ENCODE measurements at regions not wholly inside any gene's neighbourhood (a gene's known extent, or its start where the extent isn't known, plus 50 kb on each side); places are given as distances from the start of the nearest gene placed in this dataset.

GRCh38 chr6:15997586-15998388, 131.1 kb upstream of the MYLIP start:
- no peak overlapping the region for H3K4me3 ChIP-seq (ENCODE audit: low read depth, low read length)
- DNase-seq (ENCODE audit: low read depth) = no peak

- DNase-seq (ENCODE audit: low read depth) = no peak
Observed at GRCh38 chr6:15996030-15996429, 132.9 kb upstream of the MYLIP start.

GRCh38 chr6:15995493-15995892, 133.4 kb upstream of the MYLIP start:
- no peak overlapping the region for H3K4me3 ChIP-seq (ENCODE audit: low read depth, low read length)
- DNase-seq (ENCODE audit: low read depth) = no peak

More at GRCh38 chr6:15996030-15996429, 132.9 kb upstream of the MYLIP start:
- H3K4me3 ChIP-seq (ENCODE audit: low read depth, low read length) = no peak overlapping the region

- DNase-seq (ENCODE audit: low read depth) = no peak
- H3K4me3 ChIP-seq (ENCODE audit: low read depth, low read length) = no peak overlapping the region
Observed at GRCh38 chr6:15994814-15995459, 133.9 kb upstream of the MYLIP start.

- no peak overlapping the region for H3K4me3 ChIP-seq (ENCODE audit: low read depth, low read length)
- DNase-seq (ENCODE audit: low read depth) = no peak
Observed at GRCh38 chr6:15993716-15994228, 135.1 kb upstream of the MYLIP start.

- H3K4me3 ChIP-seq (ENCODE audit: low read depth, low read length) = no peak overlapping the region
- no peak for DNase-seq (ENCODE audit: low read depth)
Observed at GRCh38 chr6:15990179-15990578, 138.7 kb upstream of the MYLIP start.

- H3K4me3 ChIP-seq (ENCODE audit: low read depth, low read length) = no peak overlapping the region
- no peak for DNase-seq (ENCODE audit: low read depth)
Observed at GRCh38 chr6:15989397-15989796, 139.5 kb upstream of the MYLIP start.

- no peak for DNase-seq (ENCODE audit: low read depth)
Observed at GRCh38 chr6:15987569-15987968, 141.3 kb upstream of the MYLIP start.

GRCh38 chr6:15986027-15986629, 142.8 kb upstream of the MYLIP start:
- no peak for DNase-seq (ENCODE audit: low read depth)
- no peak overlapping the region for H3K4me3 ChIP-seq (ENCODE audit: low read depth, low read length)

More at GRCh38 chr6:15987569-15987968, 141.3 kb upstream of the MYLIP start:
- H3K4me3 ChIP-seq (ENCODE audit: low read depth, low read length) = no peak overlapping the region

GRCh38 chr6:15985379-15985959, 143.4 kb upstream of the MYLIP start:
- H3K4me3 ChIP-seq (ENCODE audit: low read depth, low read length) = no peak overlapping the region
- no peak for DNase-seq (ENCODE audit: low read depth)

- no peak overlapping the region for H3K4me3 ChIP-seq (ENCODE audit: low read depth, low read length)
- DNase-seq (ENCODE audit: low read depth) = no peak
Observed at GRCh38 chr6:15981956-15982355, 146.9 kb upstream of the MYLIP start.

- no peak overlapping the region for H3K4me3 ChIP-seq (ENCODE audit: low read depth, low read length)
- no peak for DNase-seq (ENCODE audit: low read depth)
Observed at GRCh38 chr6:15980801-15981200, 148.1 kb upstream of the MYLIP start.

- H3K4me3 ChIP-seq (ENCODE audit: low read depth, low read length) = no peak overlapping the region
- no peak for DNase-seq (ENCODE audit: low read depth)
Observed at GRCh38 chr6:15978426-15978825, 150.5 kb upstream of the MYLIP start.

- no peak for DNase-seq (ENCODE audit: low read depth)
- H3K4me3 ChIP-seq (ENCODE audit: low read depth, low read length) = no peak overlapping the region
Observed at GRCh38 chr6:15977050-15977449, 151.8 kb upstream of the MYLIP start.

GRCh38 chr6:15974817-15975216, 154.1 kb upstream of the MYLIP start:
- no peak for DNase-seq (ENCODE audit: low read depth)

GRCh38 chr6:15970517-15970916, 158.4 kb upstream of the MYLIP start:
- H3K4me3 ChIP-seq (ENCODE audit: low read depth, low read length) = no peak overlapping the region
- no peak for DNase-seq (ENCODE audit: low read depth)

More at GRCh38 chr6:15974817-15975216, 154.1 kb upstream of the MYLIP start:
- H3K4me3 ChIP-seq (ENCODE audit: low read depth, low read length) = no peak overlapping the region

- H3K4me3 ChIP-seq (ENCODE audit: low read depth, low read length) = no peak overlapping the region
- DNase-seq (ENCODE audit: low read depth) = no peak
Observed at GRCh38 chr6:15969236-15969778, 159.6 kb upstream of the MYLIP start.

- DNase-seq (ENCODE audit: low read depth) = no peak
- no peak overlapping the region for H3K4me3 ChIP-seq (ENCODE audit: low read depth, low read length)
Observed at GRCh38 chr6:15968519-15968918, 160.4 kb upstream of the MYLIP start.

GRCh38 chr6:15966000-15966520, 162.8 kb upstream of the MYLIP start:
- H3K4me3 ChIP-seq (ENCODE audit: low read depth, low read length) = no peak overlapping the region
- no peak for DNase-seq (ENCODE audit: low read depth)

- no peak overlapping the region for H3K4me3 ChIP-seq (ENCODE audit: low read depth, low read length)
- DNase-seq (ENCODE audit: low read depth) = peak; percentile 72
Observed at GRCh38 chr6:15962449-15962764, 166.5 kb upstream of the MYLIP start.
